ENCODE measurements at regions not wholly inside any gene's neighbourhood (a gene's known extent, or its start where the extent isn't known, plus 50 kb on each side); places are given as distances from the start of the nearest gene placed in this dataset.

- Histone ChIP-seq H3K36me3 (no peaks in the 10 kb centered on the region), H3K27me3 (no peaks in the 10 kb centered on the region), H3K4me1 (no peaks in the 10 kb centered on the region), H3K4me3 (no peak overlapping the region), H3K27ac (no peak overlapping the region), H3K9me3 (no peaks in the 10 kb centered on the region)
- no peak for DNase-seq
- intact Hi-C loops (cut with DNase I; ENCODE audit: low total_unique reads) = no loop called here
- in situ Hi-C loops (cut with MboI; ENCODE audit: low pct_ligation_motif_present in 1 of 4, low pct_unique_long_range_greater_than_20kb in 1 of 4, low sequenced_read_pairs in 3 of 4) = no loop called here
- TF ChIP-seq POLR2AphosphoS5 (IDR thresholded peaks at IDR 0.05) (no peak), EP300 (IDR thresholded peaks at IDR 0.05; ENCODE audit: low read depth) (no peak), CTCF (IDR thresholded peaks at IDR 0.05) (no peak), POLR2A (IDR thresholded peaks at IDR 0.05) (no peak)
- 68 to 83% methylated on average over 3 of the region's 3 CpGs for WGBS, 2 donors (ENCODE audit: low coverage in 1 of 2)
Measured at GRCh38 chr5:40141418-40141817, 538.3 kb upstream of the PTGER4 start.

GRCh38 chr5:40137223-40137622 is 542.5 kb upstream of the PTGER4 start:
- 80 to 86% methylated on average over 1 of the region's 1 CpG for WGBS, 2 donors (ENCODE audit: low coverage in 1 of 2)
- no peaks in the 10 kb centered on the region for H3K9me3 ChIP-seq
- H3K36me3 ChIP-seq = no peaks in the 10 kb centered on the region
- intact Hi-C loops (cut with DNase I; ENCODE audit: low total_unique reads) = no loop called here
- in situ Hi-C loops (cut with MboI; ENCODE audit: low pct_ligation_motif_present in 1 of 4, low pct_unique_long_range_greater_than_20kb in 1 of 4, low sequenced_read_pairs in 3 of 4) = no loop called here
- no peaks in the 10 kb centered on the region for H3K4me1 ChIP-seq
- H3K27me3 ChIP-seq = no peaks in the 10 kb centered on the region
- H3K4me3 ChIP-seq = no peak overlapping the region
- TF ChIP-seq EP300 (IDR thresholded peaks at IDR 0.05; ENCODE audit: low read depth) = no peak
- no peak for TF ChIP-seq POLR2A (IDR thresholded peaks at IDR 0.05)
- no peak for TF ChIP-seq CTCF (IDR thresholded peaks at IDR 0.05)
- no peak for TF ChIP-seq POLR2AphosphoS5 (IDR thresholded peaks at IDR 0.05)
- H3K27ac ChIP-seq = no peak overlapping the region
- no peak for DNase-seq

GRCh38 chr5:40134883-40135520 is 544.7 kb upstream of the PTGER4 start:
- Histone ChIP-seq H3K4me3 (no peak overlapping the region), H3K9me3 (no peaks in the 10 kb centered on the region), H3K36me3 (no peaks in the 10 kb centered on the region), H3K27me3 (no peaks in the 10 kb centered on the region), H3K27ac (no peak overlapping the region), H3K4me1 (no peaks in the 10 kb centered on the region)
- no peak for DNase-seq
- TF ChIP-seq POLR2AphosphoS5 (IDR thresholded peaks at IDR 0.05) (no peak), EP300 (IDR thresholded peaks at IDR 0.05; ENCODE audit: low read depth) (no peak), CTCF (IDR thresholded peaks at IDR 0.05) (no peak), POLR2A (IDR thresholded peaks at IDR 0.05) (no peak)
- 71 to 74% methylated on average over 3 of the region's 3 CpGs for WGBS, 2 donors (ENCODE audit: low coverage in 1 of 2)
- in situ Hi-C loops (cut with MboI; ENCODE audit: low pct_ligation_motif_present in 1 of 4, low pct_unique_long_range_greater_than_20kb in 1 of 4, low sequenced_read_pairs in 3 of 4) = no loop called here
- intact Hi-C loops (cut with DNase I; ENCODE audit: low total_unique reads) = no loop called here

- 69 to 71% methylated on average over 2 of the region's 2 CpGs for WGBS, 2 donors (ENCODE audit: low coverage in 1 of 2)
Measured at GRCh38 chr5:40124367-40124766, 555.3 kb upstream of the PTGER4 start.

More at GRCh38 chr5:40124367-40124766, 555.3 kb upstream of the PTGER4 start:
- no peak for DNase-seq
- H3K36me3 ChIP-seq = no peaks in the 10 kb centered on the region
- no peaks in the 10 kb centered on the region for H3K4me1 ChIP-seq
- H3K4me3 ChIP-seq = no peak overlapping the region
- H3K27me3 ChIP-seq = no peaks in the 10 kb centered on the region
- TF ChIP-seq CTCF (IDR thresholded peaks at IDR 0.05) (no peak), POLR2AphosphoS5 (IDR thresholded peaks at IDR 0.05) (no peak), EP300 (IDR thresholded peaks at IDR 0.05; ENCODE audit: low read depth) (no peak), POLR2A (IDR thresholded peaks at IDR 0.05) (no peak)
- H3K27ac ChIP-seq = no peak overlapping the region
- in situ Hi-C loops (cut with MboI; ENCODE audit: low pct_ligation_motif_present in 1 of 4, low pct_unique_long_range_greater_than_20kb in 1 of 4, low sequenced_read_pairs in 3 of 4) = no loop called here
- intact Hi-C loops (cut with DNase I; ENCODE audit: low total_unique reads) = no loop called here
- H3K9me3 ChIP-seq = peaks cover 14 to 15% of the 10 kb centered on the region in 2 donors

Data from transverse colon (tissue), 4 donors.